Lung (tissue), 11 donors: ENCODE measurements at regions not wholly inside any gene's neighbourhood (a gene's known extent, or its start where the extent isn't known, plus 50 kb on each side); places are given as distances from the start of the nearest gene placed in this dataset.

Source experiments
- ATAC-seq: fragments of 200-7000 bp; cut with Tn5 transposase; one replicate; pipeline ENCODE4 v1.9.1; 2020; ENCODE audit warnings: moderate number of reproducible peaks; ENCODE audit not compliant: insufficient read depth, low FRiP score
- DNase-seq, 3 donors: peaks; one replicate each; pipeline ENCODE4 v3.0.0-alpha.2; 2013 to 2017
- H3K27ac ChIP-seq, 2 donors: one replicate each; pipeline ENCODE4 v1.5.1; 2013; ENCODE audit warnings: mild to moderate bottlenecking in 2 of 2, moderate library complexity in 2 of 2, control low read depth in 1 of 2, inconsistent platforms in 1 of 2, low read depth in 1 of 2, low read length in 1 of 2
- H3K27me3 ChIP-seq, 3 donors: one replicate each; pipeline ENCODE4 v1.5.1; 2013; ENCODE audit warnings: low read length in 2 of 3; ENCODE audit not compliant: control insufficient read depth in 3 of 3, insufficient read depth in 3 of 3
- H3K36me3 ChIP-seq, 4 donors: one replicate each; pipeline ENCODE4 v1.5.1; 2013; ENCODE audit warnings: low read length in 4 of 4, mild to moderate bottlenecking in 1 of 4, moderate library complexity in 1 of 4; ENCODE audit not compliant: control insufficient read depth in 4 of 4, insufficient read depth in 4 of 4
- H3K4me1 ChIP-seq, 5 donors: one replicate each; pipeline ENCODE4 v1.5.1; 2013; ENCODE audit warnings: low read length in 5 of 5, mild to moderate bottlenecking in 2 of 5, moderate library complexity in 1 of 5; ENCODE audit not compliant: control insufficient read depth in 5 of 5, insufficient read depth in 5 of 5
- H3K4me3 ChIP-seq: one replicate; pipeline ENCODE4 v1.5.1; 2013; ENCODE audit warnings: mild to moderate bottlenecking, control low read depth, moderate library complexity
- H3K9ac ChIP-seq, 2 donors: one replicate each; pipeline ENCODE4 v1.5.1; 2013; ENCODE audit warnings: low read length in 2 of 2, control low read depth in 1 of 2; ENCODE audit not compliant: insufficient read depth in 1 of 2
- H3K9me3 ChIP-seq, 4 donors: one replicate each; pipeline ENCODE4 v1.5.1; 2013; ENCODE audit warnings: low read length in 3 of 4, mild to moderate bottlenecking in 1 of 4, moderate library complexity in 1 of 4; ENCODE audit not compliant: control insufficient read depth in 4 of 4, insufficient read depth in 3 of 4
- CTCF ChIP-seq: IDR thresholded peaks from 2 replicates; pipeline ENCODE4 v1.5.1; 2012; ENCODE audit warnings: mild to moderate bottlenecking; ENCODE audit errors: control extremely low read depth, extremely low read depth
- WGBS, 2 donors: extraction: QIAGEN DNeasy Blood & Tissue Kit; methylation state at CpG; one replicate each; pipeline ENCODE4 v1.1.7; 2013; 5-methylcytosine and 5-hydroxymethylcytosine counted together
- donor health status: control.
- donor health status: control.
- donor health status: Bipolar disorder and iron deficiency.
- donor health status: healthy.
- donor health status: DM: yes; HTN: yes; CAD: no.

GRCh38 chr5:74288448-74289108 lies 351.9 kb downstream of the ENC1 start:
- H3K4me3 ChIP-seq = no peak overlapping the region
- no peak for TF ChIP-seq CTCF
- H3K4me1 ChIP-seq = peaks cover 0 to 33% (median 1%) of the 10 kb centered on the region in 5 donors
- DNase-seq (peak in 2 of 3 donors; percentile 63 to 71), ATAC-seq (peak; percentile 17)
- no peak overlapping the region for H3K9ac ChIP-seq
- H3K27ac ChIP-seq = peak overlapping the region in 1 of 2 donors; percentile 56
- no peaks in the 10 kb centered on the region for H3K27me3 ChIP-seq
- no peaks in the 10 kb centered on the region for H3K9me3 ChIP-seq
- 71 to 83% methylated on average over 3 of the region's 3 CpGs for WGBS, 2 donors
- no peaks in the 10 kb centered on the region for H3K36me3 ChIP-seq

- no peak for TF ChIP-seq CTCF
- H3K9me3 ChIP-seq = no peaks in the 10 kb centered on the region
- H3K4me3 ChIP-seq = no peak overlapping the region
- peak overlapping the region; percentile 22 to 81 for H3K27ac ChIP-seq
- H3K9ac ChIP-seq = no peak overlapping the region
- no peaks in the 10 kb centered on the region for H3K27me3 ChIP-seq
- DNase-seq = no peak
- H3K36me3 ChIP-seq = no peaks in the 10 kb centered on the region
- ATAC-seq = no peak
- peaks cover 0 to 30% (median 1%) of the 10 kb centered on the region in 5 donors for H3K4me1 ChIP-seq
- WGBS, 2 donors = 92 to 94% methylated on average over 4 of the region's 4 CpGs
Measured at GRCh38 chr5:74288038-74288437, 352.5 kb downstream of the ENC1 start.

- no peak for DNase-seq
- Histone ChIP-seq H3K27me3 (no peaks in the 10 kb centered on the region), H3K4me3 (no peak overlapping the region), H3K36me3 (no peaks in the 10 kb centered on the region), H3K27ac (no peak overlapping the region), H3K4me1 (peaks cover 0 to 23% (median 0%) of the 10 kb centered on the region in 5 donors), H3K9ac (no peak overlapping the region), H3K9me3 (no peaks in the 10 kb centered on the region)
- WGBS, 2 donors = 80 to 82% methylated on average over 3 of the region's 3 CpGs
- TF ChIP-seq CTCF = no peak
- no peak for ATAC-seq
Measured at GRCh38 chr5:74286734-74287695, 353.5 kb downstream of the ENC1 start.
